DND-41 (cell line): ENCODE measurements at regions not wholly inside any gene's neighbourhood (a gene's known extent, or its start where the extent isn't known, plus 50 kb on each side); places are given as distances from the start of the nearest gene placed in this dataset.

Source experiments
- ATAC-seq: fragments of 200-7000 bp; cut with Tn5 transposase; 3 replicates; pipeline ENCODE4 v1.9.1; 2021; ENCODE audit warnings: low read depth; ENCODE audit not compliant: insufficient read depth
- DNase-seq: peaks from one replicate; pipeline ENCODE4 v3.0.0-alpha.2; 2020
- H2AFZ ChIP-seq: 2 replicates; pipeline ENCODE4 v1.6.0; 2012; ENCODE audit warnings: low read depth, low read length
- H3K27ac ChIP-seq: 2 replicates; pipeline ENCODE4 v1.5.1; 2012; ENCODE audit warnings: low read length, inconsistent platforms
- H3K27me3 ChIP-seq: fragments of 200-600 bp; sonication (generic); 2 replicates; pipeline ENCODE4 v1.6.0; 2012; ENCODE audit warnings: low read length, mild to moderate bottlenecking, inconsistent platforms; ENCODE audit not compliant: insufficient read depth, poor library complexity
- H3K36me3 ChIP-seq: 2 replicates; pipeline ENCODE4 v1.5.1; 2012; ENCODE audit warnings: low read length, inconsistent platforms; ENCODE audit not compliant: insufficient read depth
- H3K4me1 ChIP-seq: 2 replicates; pipeline ENCODE4 v1.5.1; 2012; ENCODE audit warnings: mild to moderate bottlenecking, low read length; ENCODE audit not compliant: insufficient read depth
- H3K4me2 ChIP-seq: 2 replicates; pipeline ENCODE4 v1.6.0; 2012; ENCODE audit warnings: mild to moderate bottlenecking, moderate library complexity, low read length, inconsistent platforms; ENCODE audit not compliant: insufficient read depth
- H3K4me3 ChIP-seq, 2 experiments: fragments of 200-600 bp in 1 of 2; shearing (Covaris generic) in 1 of 2; 2 replicates each; pipeline ENCODE4 v1.5.1; 2012 to 2016; ENCODE audit warnings: inconsistent platforms in 2 of 2, low read length in 2 of 2, mild to moderate bottlenecking in 2 of 2, low read depth in 1 of 2, moderate library complexity in 1 of 2
- H3K79me2 ChIP-seq: 2 replicates; pipeline ENCODE4 v1.6.0; 2012; ENCODE audit warnings: low read length, inconsistent platforms; ENCODE audit not compliant: insufficient read depth
- H3K9ac ChIP-seq: 2 replicates; pipeline ENCODE4 v1.6.0; 2012; ENCODE audit warnings: low read depth, mild to moderate bottlenecking, inconsistent platforms, low read length, moderate library complexity
- H3K9me3 ChIP-seq: 2 replicates; pipeline ENCODE4 v1.5.1; 2012; ENCODE audit warnings: low read length, moderate library complexity, mild to moderate bottlenecking, inconsistent platforms; ENCODE audit not compliant: insufficient read depth, severe bottlenecking
- H4K20me1 ChIP-seq: 2 replicates; pipeline ENCODE4 v1.6.0; 2012; ENCODE audit warnings: low read length; ENCODE audit not compliant: insufficient read depth
- EZH2 ChIP-seq: IDR thresholded peaks from 3 replicates; pipeline ENCODE4 v1.6.1; 2012; ENCODE audit warnings: borderline replicate concordance, low read depth, mild to moderate bottlenecking, moderate library complexity, low read length, inconsistent platforms; ENCODE audit not compliant: severe bottlenecking
- TF ChIP-seq, protein P1 (sequence below): IDR thresholded peaks from 2 replicates; pipeline ENCODE4 v1.5.1; 2012; ENCODE audit warnings: borderline replicate concordance, low read length, moderate library complexity, mild to moderate bottlenecking; ENCODE audit not compliant: poor library complexity, severe bottlenecking; ENCODE audit errors: extremely low read depth

DNA sequence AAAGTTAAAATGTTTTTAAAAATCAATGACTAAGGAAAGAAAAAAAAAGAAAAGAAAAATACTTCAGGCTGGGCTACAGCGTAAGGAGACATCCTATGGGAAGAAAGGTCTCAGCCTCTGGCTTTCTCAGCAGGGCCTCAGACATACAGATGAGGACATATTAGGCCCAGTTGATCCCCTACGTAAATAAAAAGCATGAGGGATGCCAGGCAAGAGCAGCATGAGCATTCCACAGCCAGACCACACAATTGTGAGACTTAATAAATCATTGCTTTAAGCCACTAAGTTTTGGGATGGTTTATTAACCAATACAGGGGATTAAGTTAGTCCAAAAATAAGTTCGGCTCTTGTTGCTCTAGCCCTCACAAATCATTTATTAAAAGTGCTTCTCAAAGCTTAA lies 394.1 kb upstream of the NECTIN3 start:
- DNase-seq (no peak), ATAC-seq (no peak)
- no peak overlapping the region for H3K27ac ChIP-seq
- no peaks in the 10 kb centered on the region for H3K4me1 ChIP-seq
- TF ChIP-seq EZH2, result no peak
- TF ChIP-seq, protein P1, sequence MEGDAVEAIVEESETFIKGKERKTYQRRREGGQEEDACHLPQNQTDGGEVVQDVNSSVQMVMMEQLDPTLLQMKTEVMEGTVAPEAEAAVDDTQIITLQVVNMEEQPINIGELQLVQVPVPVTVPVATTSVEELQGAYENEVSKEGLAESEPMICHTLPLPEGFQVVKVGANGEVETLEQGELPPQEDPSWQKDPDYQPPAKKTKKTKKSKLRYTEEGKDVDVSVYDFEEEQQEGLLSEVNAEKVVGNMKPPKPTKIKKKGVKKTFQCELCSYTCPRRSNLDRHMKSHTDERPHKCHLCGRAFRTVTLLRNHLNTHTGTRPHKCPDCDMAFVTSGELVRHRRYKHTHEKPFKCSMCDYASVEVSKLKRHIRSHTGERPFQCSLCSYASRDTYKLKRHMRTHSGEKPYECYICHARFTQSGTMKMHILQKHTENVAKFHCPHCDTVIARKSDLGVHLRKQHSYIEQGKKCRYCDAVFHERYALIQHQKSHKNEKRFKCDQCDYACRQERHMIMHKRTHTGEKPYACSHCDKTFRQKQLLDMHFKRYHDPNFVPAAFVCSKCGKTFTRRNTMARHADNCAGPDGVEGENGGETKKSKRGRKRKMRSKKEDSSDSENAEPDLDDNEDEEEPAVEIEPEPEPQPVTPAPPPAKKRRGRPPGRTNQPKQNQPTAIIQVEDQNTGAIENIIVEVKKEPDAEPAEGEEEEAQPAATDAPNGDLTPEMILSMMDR, result no peak
- no peak overlapping the region for H3K4me2 ChIP-seq
- no peaks in the 10 kb centered on the region for H3K9me3 ChIP-seq
- no peaks in the 10 kb centered on the region for H3K36me3 ChIP-seq
- no peaks in the 10 kb centered on the region for H4K20me1 ChIP-seq
- H2AFZ ChIP-seq, result no peak overlapping the region
- no peak overlapping the region for H3K4me3 ChIP-seq
- no peaks in the 10 kb centered on the region for H3K27me3 ChIP-seq
- H3K9ac ChIP-seq, result no peak overlapping the region
- H3K79me2 ChIP-seq, result no peaks in the 10 kb centered on the region

DNA sequence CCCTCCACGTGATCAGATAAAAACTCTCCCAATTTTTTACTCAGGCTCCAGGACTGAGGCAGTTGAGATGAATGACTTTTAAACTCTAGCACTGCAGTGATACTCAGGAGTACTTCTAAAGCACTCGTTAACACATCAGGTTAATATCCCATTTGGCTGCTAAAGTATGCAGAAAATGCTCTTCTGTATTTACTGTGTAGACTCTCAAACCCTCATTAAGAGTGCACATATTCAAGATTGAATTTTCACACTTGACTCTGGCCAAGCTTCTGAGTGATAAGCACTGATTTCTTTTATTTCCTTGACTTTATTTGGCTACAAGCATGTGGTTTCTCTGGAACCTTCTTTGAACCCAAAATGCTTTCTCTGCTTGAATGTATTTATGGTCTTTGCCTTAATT lies 392.3 kb upstream of the NECTIN3 start:
- no peaks in the 10 kb centered on the region for H3K36me3 ChIP-seq
- no peak for ATAC-seq

DNA sequence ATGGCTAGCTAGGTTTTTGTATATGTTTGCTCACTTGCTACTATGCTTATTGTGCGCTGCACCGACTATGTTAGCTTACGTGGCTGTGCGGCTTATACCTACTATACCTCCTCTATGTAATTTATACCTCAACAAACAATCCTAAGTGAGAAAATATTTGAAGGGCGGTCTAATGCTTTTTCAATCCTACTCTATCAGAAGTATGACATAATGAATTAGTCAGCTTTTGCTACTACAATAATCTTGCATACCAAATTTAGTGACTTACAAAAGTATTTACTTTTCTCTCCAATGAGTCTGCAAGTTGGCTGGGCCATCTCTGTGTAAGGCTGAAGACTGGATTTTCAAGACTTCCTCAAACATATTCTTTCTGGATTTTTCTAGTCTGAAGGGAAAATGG lies 391.2 kb upstream of the NECTIN3 start:
- H3K79me2 ChIP-seq, result no peaks in the 10 kb centered on the region

More for the DNA sequence above, 392.3 kb upstream of the NECTIN3 start:
- no peak for DNase-seq
- Histone ChIP-seq H3K4me3 (no peak overlapping the region), H3K4me2 (no peak overlapping the region), H3K9me3 (no peaks in the 10 kb centered on the region), H3K79me2 (no peaks in the 10 kb centered on the region), H3K4me1 (no peaks in the 10 kb centered on the region), H2AFZ (no peak overlapping the region), H4K20me1 (no peaks in the 10 kb centered on the region), H3K27ac (no peak overlapping the region), H3K27me3 (no peaks in the 10 kb centered on the region), H3K9ac (no peak overlapping the region)
- TF ChIP-seq EZH2, result no peak
- TF ChIP-seq, protein P1, result no peak

More for the DNA sequence above, 391.2 kb upstream of the NECTIN3 start:
- H2AFZ ChIP-seq, result no peak overlapping the region
- no peak for DNase-seq
- no peak overlapping the region for H3K9ac ChIP-seq
- no peaks in the 10 kb centered on the region for H4K20me1 ChIP-seq
- no peaks in the 10 kb centered on the region for H3K27me3 ChIP-seq
- H3K4me2 ChIP-seq, result no peak overlapping the region
- H3K9me3 ChIP-seq, result no peaks in the 10 kb centered on the region
- ATAC-seq, result no peak
- TF ChIP-seq, protein P1, result no peak
- no peak for TF ChIP-seq EZH2
- no peak overlapping the region for H3K4me3 ChIP-seq
- H3K27ac ChIP-seq, result no peak overlapping the region
- H3K36me3 ChIP-seq, result no peaks in the 10 kb centered on the region
- H3K4me1 ChIP-seq, result no peaks in the 10 kb centered on the region
